ENCODE measurements at regions not wholly inside any gene's neighbourhood (a gene's known extent, or its start where the extent isn't known, plus 50 kb on each side); places are given as distances from the start of the nearest gene placed in this dataset.

- H2AFZ ChIP-seq (ENCODE audit: low read depth, low read length), result no peak overlapping the region
- no peak overlapping the region for H3K4me2 ChIP-seq (ENCODE audit: insufficient read depth, low read length)
- no peak overlapping the region for H3K27ac ChIP-seq (ENCODE audit: insufficient read depth, low read depth, low read length)
- ChIA-PET POLR2A (no interaction called here), CTCF (no interaction called here)
- H3K27me3 ChIP-seq (ENCODE audit: control insufficient read depth in 2 of 2, insufficient read depth in 2 of 2, low read length in 2 of 2), result no peaks in the 10 kb centered on the region
- no peak overlapping the region for H3K9ac ChIP-seq (replicated peaks; ENCODE audit: extremely low read depth, insufficient read depth, low read length)
- dilution Hi-C loops (cut with MboI; ENCODE audit: extremely low pct_ligation_motif_present, low sequenced_read_pairs), result no loop called here
- H3K36me3 ChIP-seq (ENCODE audit: control insufficient read depth in 2 of 2, extremely low read depth in 1 of 2, insufficient read depth in 2 of 2, low read length in 2 of 2), result no peaks in the 10 kb centered on the region
- no peak for TF ChIP-seq EZH2 (IDR thresholded peaks at IDR 0.05; ENCODE audit: borderline replicate concordance, low read depth, low read length, severe bottlenecking)
- TF ChIP-seq POLR2AphosphoS5 (IDR thresholded peaks at IDR 0.05; ENCODE audit: insufficient read depth, low read depth, low read length), result no peak
- TF ChIP-seq MAX (IDR thresholded peaks at IDR 0.05; ENCODE audit: insufficient read depth, insufficient read length), result no peak
- no peak for TF ChIP-seq GATA2 (IDR thresholded peaks at IDR 0.05; ENCODE audit: insufficient read depth, insufficient read length, low read depth, low read length)
- no peak for TF ChIP-seq POLR2A (IDR thresholded peaks at IDR 0.05; ENCODE audit: low read depth, low read length)
- TF ChIP-seq CTCF (IDR thresholded peaks at IDR 0.05; ENCODE audit: extremely low read depth in 1 of 2, insufficient read depth in 1 of 2, low read depth in 1 of 2, low read length in 2 of 2), result no peak
- no peak for TF ChIP-seq JUN (IDR thresholded peaks at IDR 0.05; ENCODE audit: borderline replicate concordance, insufficient read depth, insufficient read length, low read depth)
- DNase-seq (ENCODE audit: low read depth, low spot score) (no peak), FAIRE-seq (no peak)
- H3K4me3 ChIP-seq (replicated peaks in 1 of 3; ENCODE audit: insufficient read depth in 1 of 3, low read depth in 1 of 3, low read length in 3 of 3), result no peak overlapping the region
- BruUV-seq (replicated peaks), result no TSS peak
- intact Hi-C loops (cut with micrococcal nuclease), result no loop called here
- no peaks in the 10 kb centered on the region for H3K79me2 ChIP-seq (ENCODE audit: control insufficient read depth, insufficient read depth, low read length)
- H3K4me1 ChIP-seq (ENCODE audit: control insufficient read depth, extremely low read depth, insufficient read depth, low read length), result no peaks in the 10 kb centered on the region
- no peaks in the 10 kb centered on the region for H3K9me1 ChIP-seq (replicated peaks; ENCODE audit: control insufficient read depth, extremely low read depth, insufficient read depth, low read length)
- peaks cover 4% of the 10 kb centered on the region for H3K9me3 ChIP-seq (replicated peaks; ENCODE audit: control insufficient read depth, insufficient read depth, low read length)
- H4K20me1 ChIP-seq (replicated peaks; ENCODE audit: control insufficient read depth, extremely low read depth, insufficient read depth, low read length), result no peaks in the 10 kb centered on the region
Observed at GRCh38 chr14:97640031-97640430, 842.8 kb downstream of the VRK1 start.
